Activated T-helper 2 cell treated with anti-CD3 and anti-CD28 coated beads, Interferon-gamma antibody, Interleukin-2, Interleukin-4, amounts not matched to agents 10 μg/mL and 5 μg/mL and 100 μg/mL, durations not matched to agents 14 hours and 24 hours and 36 hours (primary cell): ENCODE measurements at regions not wholly inside any gene's neighbourhood (a gene's known extent, or its start where the extent isn't known, plus 50 kb on each side); places are given as distances from the start of the nearest gene placed in this dataset.

Experiments
- DNase-seq: peaks from one replicate; pipeline ENCODE4 v3.0.0; 2021; ENCODE audit warnings: low spot score
- H3K27ac Mint-ChIP-seq: one replicate; pipeline ENCODE4 v1.8.0; 2021; ENCODE audit warnings: mixed read lengths
- H3K27me3 Mint-ChIP-seq: one replicate; pipeline ENCODE4 v1.8.0; 2021; ENCODE audit warnings: low read depth, mixed read lengths
- H3K36me3 Mint-ChIP-seq: one replicate; pipeline ENCODE4 v1.8.0; 2021; ENCODE audit warnings: low read depth, mixed read lengths
- H3K4me1 Mint-ChIP-seq: one replicate; pipeline ENCODE4 v1.8.0; 2021; ENCODE audit warnings: low read depth, mixed read lengths
- H3K4me3 Mint-ChIP-seq: one replicate; pipeline ENCODE4 v1.8.0; 2021; ENCODE audit warnings: low read depth, mild to moderate bottlenecking, moderate library complexity, mixed read lengths
- H3K9me3 Mint-ChIP-seq: one replicate; pipeline ENCODE4 v1.8.0; 2021; ENCODE audit warnings: mixed read lengths
- intact Hi-C: fragments of 100-400 bp; cut with micrococcal nuclease; formaldehyde crosslinking; loops from one replicate; pipeline ENCODE4 v1.15.1; 2023

DNA sequence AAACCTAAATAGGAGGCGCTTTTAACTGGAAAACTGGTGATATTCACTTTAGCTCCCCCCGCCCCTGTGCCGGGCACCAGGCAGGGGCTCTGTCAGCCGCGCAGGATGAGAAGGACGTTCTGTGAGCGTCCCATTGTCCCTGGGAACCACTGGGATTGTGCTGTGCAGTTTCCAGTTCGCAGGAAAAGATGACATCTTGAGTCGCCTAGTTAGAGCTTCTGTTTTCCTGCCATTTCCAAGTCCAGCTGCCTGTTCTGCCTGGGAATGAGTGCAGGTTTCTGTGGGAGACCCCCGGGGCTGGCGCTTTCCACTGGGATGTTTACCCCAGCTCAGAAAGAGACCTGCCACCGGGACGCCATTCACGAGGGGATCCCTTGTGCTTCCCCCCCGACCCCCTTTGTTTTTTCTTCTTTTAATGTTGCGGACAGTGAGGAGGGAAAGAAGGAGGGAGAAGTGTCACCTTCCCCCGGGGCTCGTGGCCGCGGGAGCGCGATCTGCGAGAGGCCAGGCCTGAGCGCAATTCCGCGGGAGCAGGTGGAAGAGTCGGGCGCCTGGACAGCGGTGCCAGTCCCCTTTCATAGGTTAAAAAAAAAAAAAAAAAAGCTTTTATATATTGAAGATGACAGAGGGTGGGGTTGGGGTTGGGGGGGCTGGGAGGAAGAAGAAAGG, 121.5 kb downstream of the RMI1 start:
- peaks cover 42% of the 10 kb centered on the region for H3K27me3 Mint-ChIP-seq
- no peaks in the 10 kb centered on the region for H3K9me3 Mint-ChIP-seq
- intact Hi-C loops, result no loop called here
- H3K27ac Mint-ChIP-seq, result no peak overlapping the region
- H3K4me3 Mint-ChIP-seq, result no peak overlapping the region
- peaks cover 3% of the 10 kb centered on the region for H3K4me1 Mint-ChIP-seq
- no peak for DNase-seq
- no peaks in the 10 kb centered on the region for H3K36me3 Mint-ChIP-seq

DNA sequence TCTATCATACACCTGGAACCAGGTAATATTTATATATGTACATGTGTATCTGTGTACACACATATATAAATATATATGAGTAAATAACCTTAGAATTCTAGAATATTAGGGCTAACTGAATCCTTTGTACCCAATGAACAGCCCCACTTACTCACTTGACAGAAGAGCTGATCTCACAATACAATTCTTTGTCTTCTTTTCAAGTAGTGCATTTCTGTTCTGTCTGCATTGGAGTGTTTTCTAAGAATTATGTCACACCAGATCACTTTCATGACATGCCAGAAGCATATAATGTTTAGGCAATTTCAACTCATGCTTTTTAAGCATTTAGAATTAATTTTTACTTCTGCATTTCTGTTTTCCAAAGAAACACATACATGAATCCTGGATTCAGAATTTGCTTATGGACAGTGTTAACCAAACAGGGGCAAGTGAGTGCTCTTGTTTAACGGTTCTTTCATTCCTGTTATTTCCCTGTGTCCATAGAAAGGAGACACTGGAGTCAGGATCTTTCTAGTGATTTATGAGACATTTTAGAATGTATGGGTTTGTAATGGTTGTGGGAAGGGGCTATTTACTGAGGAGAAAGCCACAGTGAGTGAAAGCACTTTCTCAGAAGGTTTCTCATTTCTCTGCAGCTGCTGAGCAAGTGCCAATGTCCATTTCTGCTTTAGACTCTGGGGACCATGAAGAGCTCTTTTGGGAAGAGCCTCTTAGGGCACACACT, 123.2 kb downstream of the RMI1 start:
- H3K27me3 Mint-ChIP-seq, result peaks cover 36% of the 10 kb centered on the region
- no peaks in the 10 kb centered on the region for H3K9me3 Mint-ChIP-seq
- H3K27ac Mint-ChIP-seq, result no peak overlapping the region
- no peak for DNase-seq
- no peaks in the 10 kb centered on the region for H3K36me3 Mint-ChIP-seq
- H3K4me1 Mint-ChIP-seq, result peaks cover 12% of the 10 kb centered on the region
- intact Hi-C loops, result no loop called here
- no peak overlapping the region for H3K4me3 Mint-ChIP-seq

DNA sequence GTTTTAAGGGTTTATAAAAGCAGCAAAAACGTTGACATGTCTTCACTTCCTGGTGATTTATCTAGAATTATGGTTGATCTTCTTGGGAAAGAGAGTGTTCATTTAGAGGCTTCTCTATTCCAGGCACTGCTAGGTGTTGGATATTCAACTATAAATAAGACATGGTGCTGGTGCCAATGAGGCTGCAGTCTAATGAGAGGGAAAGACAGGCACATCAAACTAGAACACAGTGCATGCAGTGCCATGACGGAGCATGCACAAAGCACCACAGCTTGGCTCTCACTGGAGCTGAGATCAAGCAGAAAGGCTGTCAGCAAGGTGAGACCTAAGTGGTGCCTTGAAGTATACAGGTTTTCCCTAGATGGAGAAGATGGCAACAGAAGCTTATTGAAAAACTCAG, 126.5 kb downstream of the RMI1 start:
- Mint-ChIP-seq H3K4me3 (no peak overlapping the region), H3K4me1 (peaks cover 12% of the 10 kb centered on the region), H3K27me3 (peaks cover 21% of the 10 kb centered on the region), H3K27ac (no peak overlapping the region), H3K9me3 (no peaks in the 10 kb centered on the region), H3K36me3 (no peaks in the 10 kb centered on the region)
- intact Hi-C loops, result no loop called here
- DNase-seq, result no peak

DNA sequence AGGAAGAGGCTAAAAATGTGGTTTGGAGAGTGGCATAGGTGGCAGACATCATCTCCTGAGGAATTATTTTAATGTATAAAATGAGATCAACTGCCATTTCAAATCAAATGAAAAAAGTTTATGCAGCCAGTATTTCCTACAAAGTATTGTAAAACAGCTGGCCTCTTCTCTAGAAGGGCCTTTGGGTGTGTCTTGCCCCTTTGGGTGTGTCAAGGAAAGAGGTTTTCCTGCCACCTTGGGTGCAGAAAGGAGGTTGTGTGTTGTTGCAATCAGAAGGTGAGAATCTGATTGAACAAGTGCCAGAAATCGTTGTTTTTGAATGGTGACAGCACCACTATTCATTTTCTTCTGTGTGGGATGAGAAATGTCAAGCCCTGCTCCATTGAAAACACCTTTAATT, 127.4 kb downstream of the RMI1 start:
- Mint-ChIP-seq H3K4me1 (peaks cover 12% of the 10 kb centered on the region), H3K9me3 (no peaks in the 10 kb centered on the region), H3K36me3 (no peaks in the 10 kb centered on the region), H3K27me3 (peaks cover 15% of the 10 kb centered on the region), H3K27ac (no peak overlapping the region), H3K4me3 (no peak overlapping the region)
- no peak for DNase-seq
- intact Hi-C loops, result no loop called here

DNA sequence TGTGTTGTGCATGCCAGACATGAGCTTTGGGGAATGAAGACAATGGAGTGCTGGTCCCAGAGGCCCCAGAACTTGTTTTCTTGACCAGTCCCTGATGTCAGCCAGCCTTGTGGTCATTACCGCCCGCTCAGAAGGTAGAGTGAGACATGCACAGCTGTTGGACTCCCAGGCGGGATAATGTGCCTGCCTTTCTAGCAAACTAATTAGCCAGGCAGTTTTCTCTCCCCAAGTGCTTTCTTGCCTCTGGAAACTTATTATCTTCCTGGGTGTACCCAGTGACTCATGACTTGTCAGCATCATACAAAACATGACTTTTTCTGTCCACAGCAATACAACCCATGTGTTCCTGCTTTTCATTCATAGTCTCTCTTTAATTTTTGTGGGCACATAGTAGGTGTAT, 131.1 kb downstream of the RMI1 start:
- H3K4me3 Mint-ChIP-seq, result no peak overlapping the region
- no peak for DNase-seq
- H3K36me3 Mint-ChIP-seq, result no peaks in the 10 kb centered on the region
- H3K27me3 Mint-ChIP-seq, result peaks cover 19% of the 10 kb centered on the region
- intact Hi-C loops, result no loop called here
- no peaks in the 10 kb centered on the region for H3K9me3 Mint-ChIP-seq
- no peak overlapping the region for H3K27ac Mint-ChIP-seq
- peaks cover 12% of the 10 kb centered on the region for H3K4me1 Mint-ChIP-seq

DNA sequence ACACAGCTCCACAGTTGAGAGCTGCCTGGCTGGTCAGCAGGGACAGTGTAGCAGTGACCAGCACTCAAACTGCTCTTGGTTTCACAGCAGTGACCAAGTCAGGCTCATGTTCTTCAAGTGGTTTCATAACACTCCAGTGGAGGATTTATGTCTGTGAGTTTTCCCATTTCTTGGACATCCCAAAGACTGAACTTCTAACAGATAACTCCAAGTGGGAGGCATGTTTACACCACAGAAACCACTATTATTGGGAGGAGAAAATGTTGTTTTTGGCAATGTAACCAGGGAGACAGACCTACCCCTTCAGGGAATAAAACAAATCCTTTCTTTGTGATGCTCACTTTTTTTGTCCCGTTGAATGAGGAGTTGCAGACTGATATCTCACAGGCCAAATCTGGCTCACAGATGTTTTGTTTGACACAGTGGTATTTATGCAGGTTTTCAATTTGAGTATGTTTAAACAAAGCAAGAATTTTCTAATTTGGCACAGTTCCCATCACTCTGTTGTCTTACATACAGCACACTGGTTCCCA, 141.5 kb downstream of the RMI1 start:
- H3K4me3 Mint-ChIP-seq, result no peak overlapping the region
- H3K4me1 Mint-ChIP-seq, result no peaks in the 10 kb centered on the region
- peaks cover 7% of the 10 kb centered on the region for H3K9me3 Mint-ChIP-seq
- no peak for DNase-seq
- peaks cover 5% of the 10 kb centered on the region for H3K27me3 Mint-ChIP-seq
- H3K27ac Mint-ChIP-seq, result no peak overlapping the region
- H3K36me3 Mint-ChIP-seq, result no peaks in the 10 kb centered on the region
- intact Hi-C loops, result no loop called here

DNA sequence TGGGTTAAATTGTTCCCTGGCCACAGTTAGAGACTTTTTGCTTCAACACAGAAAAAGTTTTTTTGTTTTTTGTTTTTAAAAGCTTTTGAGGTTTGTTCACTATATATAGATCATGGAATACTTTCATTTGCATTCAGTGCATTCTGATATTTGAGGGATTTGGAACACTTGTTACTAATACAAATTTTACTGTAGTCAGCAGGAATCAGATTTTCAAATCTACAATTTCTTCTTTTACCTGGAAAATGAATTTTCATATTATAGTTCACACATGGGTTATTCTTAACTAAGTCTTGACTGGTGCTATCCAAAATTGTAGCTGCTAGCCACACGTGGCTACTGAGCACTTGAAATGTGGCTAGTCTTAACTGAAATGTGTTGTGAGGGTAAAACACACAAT, 142.0 kb downstream of the RMI1 start:
- Mint-ChIP-seq H3K27me3 (peaks cover 4% of the 10 kb centered on the region), H3K4me3 (no peak overlapping the region), H3K9me3 (peaks cover 1% of the 10 kb centered on the region), H3K27ac (no peak overlapping the region), H3K36me3 (no peaks in the 10 kb centered on the region), H3K4me1 (no peaks in the 10 kb centered on the region)
- DNase-seq, result no peak
- intact Hi-C loops, result no loop called here

DNA sequence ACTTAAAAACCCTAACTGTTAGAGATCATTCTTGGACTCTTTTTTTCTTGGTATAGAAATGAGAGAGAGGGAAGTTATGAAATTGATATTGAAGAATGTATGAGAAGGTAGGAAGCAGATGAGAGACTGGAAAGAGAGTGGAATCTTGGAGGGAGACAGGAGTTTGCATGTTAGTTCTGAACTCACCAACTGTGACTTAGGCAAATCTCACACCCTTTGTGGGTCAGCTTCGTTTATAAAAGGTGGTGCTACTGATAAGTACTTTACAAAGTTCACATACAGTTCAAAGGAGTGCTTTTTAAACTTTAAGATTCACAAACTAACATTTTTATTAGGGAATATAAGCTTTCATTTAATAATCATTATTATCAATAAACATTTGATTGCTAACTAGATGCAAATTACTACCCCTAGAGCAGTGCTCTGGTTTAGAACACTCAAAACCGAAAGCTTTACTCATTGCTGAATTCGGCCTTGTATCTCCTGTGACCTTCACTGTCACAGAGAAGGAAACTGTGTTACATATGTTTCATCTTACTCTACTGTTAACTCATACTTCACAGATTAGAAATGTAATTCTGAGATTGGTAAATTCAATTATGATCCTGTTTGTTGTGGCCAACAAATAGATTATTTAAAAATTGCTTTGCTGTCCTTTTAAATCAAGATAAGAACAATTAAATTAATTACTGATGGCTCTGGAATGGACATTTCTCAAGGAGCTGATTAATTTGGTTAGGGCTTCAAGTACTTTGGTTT, 143.2 kb downstream of the RMI1 start:
- intact Hi-C loops, result no loop called here
- no peak for DNase-seq
- H3K4me3 Mint-ChIP-seq, result no peak overlapping the region
- H3K27ac Mint-ChIP-seq, result no peak overlapping the region
- no peaks in the 10 kb centered on the region for H3K9me3 Mint-ChIP-seq
- no peaks in the 10 kb centered on the region for H3K4me1 Mint-ChIP-seq
- H3K36me3 Mint-ChIP-seq, result no peaks in the 10 kb centered on the region
- H3K27me3 Mint-ChIP-seq, result peaks cover 6% of the 10 kb centered on the region

DNA sequence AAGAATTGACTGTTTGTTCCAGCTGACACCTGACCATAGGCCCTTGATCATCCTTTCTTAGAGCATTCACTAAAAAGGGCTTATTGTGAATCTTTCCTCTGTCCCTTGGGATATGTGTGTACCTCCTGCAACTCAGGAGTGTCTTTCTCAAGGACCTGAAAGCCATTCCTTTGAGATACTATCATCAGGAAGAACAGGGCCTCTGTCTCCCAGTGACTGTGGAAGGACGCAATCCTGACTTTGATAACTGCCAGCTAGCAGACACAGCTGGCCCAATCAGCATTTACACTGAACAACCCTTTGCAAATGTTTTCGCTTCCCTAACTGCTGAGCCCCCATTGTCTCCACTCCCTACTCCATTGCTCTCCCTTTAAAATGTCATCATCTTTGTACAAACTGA, 144.4 kb downstream of the RMI1 start:
- DNase-seq, result no peak
- Mint-ChIP-seq H3K4me1 (no peaks in the 10 kb centered on the region), H3K9me3 (no peaks in the 10 kb centered on the region), H3K27me3 (peaks cover 6% of the 10 kb centered on the region), H3K36me3 (no peaks in the 10 kb centered on the region), H3K27ac (no peak overlapping the region), H3K4me3 (no peak overlapping the region)
- intact Hi-C loops, result no loop called here

DNA sequence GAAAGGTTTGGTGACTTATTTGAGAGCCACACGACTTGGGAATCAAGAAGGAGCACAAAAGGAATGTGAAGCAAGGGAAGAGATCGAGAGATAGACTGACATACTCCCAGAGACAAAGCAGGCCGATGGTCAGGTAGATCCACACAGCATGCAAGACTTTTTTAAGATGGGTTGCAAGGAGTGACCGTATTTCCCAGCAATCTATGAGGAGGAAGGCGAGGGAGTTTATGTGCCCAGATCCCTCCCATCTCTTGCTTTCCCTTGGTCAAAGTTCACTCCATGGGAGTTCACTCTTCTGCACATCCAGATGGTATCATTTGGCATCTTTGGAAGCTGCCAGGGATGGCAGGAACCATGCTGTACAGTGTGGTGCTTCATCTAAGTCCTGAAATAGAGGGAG, 148.9 kb downstream of the RMI1 start:
- no peak overlapping the region for H3K27ac Mint-ChIP-seq
- intact Hi-C loops, result no loop called here
- H3K36me3 Mint-ChIP-seq, result no peaks in the 10 kb centered on the region
- H3K27me3 Mint-ChIP-seq, result peaks cover 11% of the 10 kb centered on the region
- DNase-seq, result no peak
- H3K9me3 Mint-ChIP-seq, result no peaks in the 10 kb centered on the region
- H3K4me1 Mint-ChIP-seq, result no peaks in the 10 kb centered on the region
- no peak overlapping the region for H3K4me3 Mint-ChIP-seq

DNA sequence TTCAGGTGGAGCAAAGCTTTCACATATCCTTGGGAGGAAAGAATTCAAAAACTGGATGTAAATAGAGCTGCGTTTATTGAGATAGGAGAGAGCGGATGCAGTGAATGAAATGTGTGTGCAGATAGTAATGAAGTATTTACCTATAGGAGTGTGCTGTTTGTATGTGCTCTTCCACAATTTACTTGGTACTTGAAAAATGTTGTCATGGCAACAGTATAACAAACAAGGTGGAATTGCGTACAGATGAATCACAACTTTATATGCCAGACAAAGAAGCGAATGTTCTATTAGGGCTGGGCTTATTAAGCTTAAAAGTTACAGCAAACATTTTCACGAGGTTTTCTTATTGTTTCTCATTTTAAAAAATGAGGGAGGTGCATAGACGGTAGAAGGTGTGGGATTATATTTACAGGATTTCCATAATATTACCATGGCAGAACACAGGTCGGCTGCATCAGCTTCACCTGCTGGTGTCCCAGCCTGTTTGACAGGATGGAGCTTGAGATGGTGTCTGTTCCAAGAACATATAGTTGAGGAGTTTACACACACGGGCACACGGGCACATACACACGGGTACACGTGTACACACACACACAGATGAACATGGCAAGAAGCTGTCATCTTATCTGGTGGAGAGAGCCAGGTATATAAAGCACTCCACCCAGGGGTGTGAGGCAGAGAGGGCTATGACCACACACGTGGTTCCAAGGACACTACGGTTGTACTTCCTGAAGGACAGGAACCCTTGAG, 155.7 kb downstream of the RMI1 start:
- DNase-seq, result no peak
- Mint-ChIP-seq H3K27ac (no peak overlapping the region), H3K36me3 (no peaks in the 10 kb centered on the region), H3K9me3 (no peaks in the 10 kb centered on the region), H3K27me3 (peaks cover 32% of the 10 kb centered on the region), H3K4me1 (peaks cover 5% of the 10 kb centered on the region), H3K4me3 (no peak overlapping the region)
- intact Hi-C loops, result no loop called here

DNA sequence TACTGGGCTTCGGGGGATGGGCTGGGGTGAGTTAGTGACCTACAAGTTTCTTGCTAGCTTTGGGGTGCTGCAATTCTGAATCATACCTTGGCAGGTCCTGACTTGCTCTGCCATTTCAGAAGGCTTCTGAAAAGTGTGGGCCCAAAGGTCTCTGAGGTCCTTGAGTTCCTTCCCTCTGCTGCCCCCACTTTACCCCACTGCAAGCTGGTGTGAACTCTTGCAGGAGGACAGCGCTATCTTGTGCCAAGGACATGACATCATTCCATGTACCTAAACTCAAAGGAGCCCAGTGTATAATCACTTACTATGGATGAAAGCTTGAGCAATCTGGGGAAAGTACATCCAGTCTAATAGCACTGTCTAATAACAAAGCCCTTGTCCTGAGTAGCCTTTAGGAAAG, 157.4 kb downstream of the RMI1 start:
- Mint-ChIP-seq H3K4me1 (peaks cover 5% of the 10 kb centered on the region), H3K36me3 (no peaks in the 10 kb centered on the region), H3K9me3 (no peaks in the 10 kb centered on the region), H3K27me3 (peaks cover 42% of the 10 kb centered on the region), H3K27ac (no peak overlapping the region), H3K4me3 (no peak overlapping the region)
- no peak for DNase-seq
- intact Hi-C loops, result no loop called here
